ENCODE measurements at regions not wholly inside any gene's neighbourhood (a gene's known extent, or its start where the extent isn't known, plus 50 kb on each side); places are given as distances from the start of the nearest gene placed in this dataset.

GRCh38 chr22:49091917-49092545 is 735.6 kb downstream of the BRD1 start:
- DNase-seq, result no peak

DNA sequence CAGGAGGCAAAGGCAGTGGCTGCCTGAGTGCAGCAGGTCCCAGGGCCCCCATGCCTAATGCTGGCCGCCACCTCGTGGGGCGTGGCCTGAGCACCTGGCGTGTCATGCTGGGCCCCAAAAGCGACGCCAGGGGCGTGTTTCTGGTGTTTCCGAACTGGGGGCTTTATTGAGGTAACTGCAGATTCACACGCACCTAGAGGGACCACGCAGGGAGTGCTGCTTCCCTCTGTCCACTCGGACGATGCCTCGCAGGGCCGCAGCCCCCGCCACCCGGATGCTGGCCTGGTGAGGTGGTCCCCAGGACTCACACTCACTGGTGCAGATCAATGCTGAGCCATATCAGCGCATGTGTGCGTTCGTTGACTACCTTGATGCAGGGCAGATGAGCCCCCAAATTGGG is 736.2 kb downstream of the BRD1 start:
- DNase-seq, result no peak

GRCh38 chr22:49090853-49091135 is 736.9 kb downstream of the BRD1 start:
- DNase-seq, result no peak

- no peak for DNase-seq
Measured at GRCh38 chr22:49090061-49090852, 737.4 kb downstream of the BRD1 start.

DNA sequence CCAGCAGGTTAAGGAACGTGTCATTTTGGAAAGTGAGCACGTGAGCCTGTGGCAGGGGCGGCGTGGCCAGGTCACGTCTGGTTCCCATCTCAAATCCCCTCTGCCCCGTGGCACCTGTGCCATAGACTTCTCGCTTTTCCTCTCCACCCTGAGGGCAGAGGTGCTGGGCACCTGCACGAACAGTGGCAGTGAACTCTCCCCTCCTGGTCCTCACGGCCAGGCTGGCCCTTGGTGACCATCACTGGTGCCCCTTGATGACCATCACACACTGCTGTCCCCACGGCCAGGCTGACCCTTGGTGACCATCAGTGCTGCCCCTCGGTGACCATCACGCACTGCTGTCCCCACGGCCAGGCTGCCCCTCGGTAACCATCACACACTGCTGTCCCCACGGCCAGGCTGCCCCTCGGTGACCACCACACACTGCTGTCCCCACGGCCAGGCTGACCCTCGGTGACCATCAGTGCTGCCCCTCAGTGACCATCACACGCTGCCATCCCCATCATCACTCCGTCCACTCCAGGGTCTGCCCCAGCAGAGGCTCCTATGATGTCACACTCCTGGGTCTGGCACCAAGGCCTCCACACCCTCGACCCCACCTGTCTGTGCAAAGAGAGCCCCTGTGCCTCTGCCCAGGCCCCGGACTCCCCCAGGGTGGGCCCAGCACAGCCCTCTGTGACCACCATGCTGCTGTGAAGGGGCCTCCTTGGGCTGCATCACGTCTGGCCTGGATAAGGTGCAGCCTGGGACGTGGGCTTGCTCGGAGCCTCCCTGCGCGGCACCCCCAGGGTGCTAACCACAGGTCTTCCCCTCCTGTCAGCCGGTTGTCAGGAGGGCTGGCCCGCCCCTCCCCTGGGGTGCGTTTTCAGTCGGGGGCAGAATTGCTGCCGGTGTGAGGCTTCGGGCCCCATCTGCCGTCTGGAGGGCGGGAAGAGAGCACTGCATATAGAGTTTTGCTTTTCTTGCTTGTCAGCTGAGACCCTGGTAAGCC is 738.6 kb downstream of the BRD1 start:
- no peak for DNase-seq

DNA sequence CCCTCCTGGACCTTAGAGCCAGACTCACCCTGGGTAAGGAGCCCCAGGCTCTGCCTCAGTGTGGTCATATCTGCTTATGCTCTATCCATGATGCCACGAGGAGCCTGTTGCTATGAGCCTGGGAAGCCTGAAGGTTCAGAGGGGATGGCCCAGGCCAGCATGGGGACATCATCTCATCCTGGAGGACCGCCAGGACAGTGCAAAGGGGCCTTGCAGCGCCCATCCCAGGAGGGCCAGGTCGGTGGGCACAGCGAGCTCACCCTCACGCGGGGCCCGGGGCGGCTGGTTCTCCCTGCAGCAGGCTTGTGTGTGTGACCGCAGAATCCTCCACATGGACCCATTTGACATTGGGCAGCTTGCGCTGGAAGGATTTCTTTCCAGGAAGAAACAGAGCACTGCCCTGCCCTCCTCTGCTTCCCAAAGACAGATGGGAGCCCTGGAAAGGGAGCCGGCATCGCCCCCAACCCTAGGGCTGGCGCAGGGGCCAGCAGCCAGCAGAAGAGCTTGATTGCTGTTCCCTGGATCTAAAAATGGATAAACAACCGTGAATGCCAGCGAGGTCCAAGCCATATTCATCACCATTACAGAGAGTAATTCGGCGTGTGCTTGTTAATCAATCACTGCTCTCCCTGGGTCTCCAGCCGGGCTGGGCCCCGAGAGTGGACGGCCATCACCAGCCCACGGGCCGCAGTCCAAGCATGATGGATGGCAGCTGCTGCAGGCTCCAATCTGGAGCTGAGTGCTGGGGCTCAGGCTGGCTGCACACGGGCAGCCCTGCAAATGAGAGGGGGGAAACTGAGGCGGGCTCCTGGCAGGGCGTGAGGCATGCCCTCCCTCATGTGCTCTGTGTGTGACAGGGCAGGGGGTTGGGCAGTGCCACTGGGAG is 739.7 kb downstream of the BRD1 start:
- DNase-seq, result no peak

- DNase-seq, result no peak
Measured at GRCh38 chr22:49087198-49087597, 740.5 kb downstream of the BRD1 start.

DNA sequence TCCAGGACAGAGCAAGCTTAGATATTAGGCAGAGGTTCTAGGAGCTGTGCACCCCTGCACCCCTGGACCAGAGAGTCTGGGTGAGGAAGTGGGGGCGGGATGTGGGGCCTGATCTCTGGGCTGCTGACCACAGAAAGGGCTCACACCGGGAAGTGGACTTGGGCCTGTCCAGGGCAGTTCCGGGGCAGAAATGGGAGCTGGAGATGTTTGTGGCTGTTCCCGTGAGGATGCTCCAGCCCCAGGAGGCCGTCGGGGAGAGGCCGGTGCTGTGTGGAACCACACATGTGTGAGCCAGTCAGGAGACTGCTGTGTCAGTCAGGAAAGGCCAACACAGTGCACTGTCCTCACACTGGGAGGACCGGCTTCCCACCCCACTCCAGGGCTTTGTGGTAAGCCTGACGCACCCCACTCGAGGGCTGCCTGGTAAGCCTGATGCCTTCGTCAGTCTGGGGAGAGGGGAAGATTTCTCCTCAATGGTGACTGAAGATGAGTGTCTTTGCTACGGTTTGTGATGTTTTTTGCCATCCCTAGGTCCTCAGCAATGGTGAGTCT is 741.0 kb downstream of the BRD1 start:
- DNase-seq, result no peak

DNA sequence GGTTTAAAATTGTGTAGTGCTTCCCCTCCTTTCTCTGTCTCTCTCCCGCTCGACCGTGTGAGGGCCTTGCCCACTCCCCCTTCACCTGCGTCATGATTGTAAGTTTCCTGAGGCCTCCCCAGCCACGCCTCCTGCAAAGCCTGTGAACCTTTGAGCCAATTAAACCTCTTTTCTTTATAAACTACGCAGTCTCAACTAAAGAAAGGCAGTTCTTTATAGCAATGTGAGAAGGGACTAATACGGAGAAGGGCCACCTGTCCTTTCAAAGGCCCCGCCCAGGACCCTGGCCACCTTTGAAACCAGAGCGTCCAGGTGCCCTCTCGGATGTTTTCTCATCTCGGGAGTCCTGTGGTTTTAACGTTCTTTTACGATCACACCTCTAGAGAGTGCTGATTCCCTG is 741.5 kb downstream of the BRD1 start:
- no peak for DNase-seq

DNA sequence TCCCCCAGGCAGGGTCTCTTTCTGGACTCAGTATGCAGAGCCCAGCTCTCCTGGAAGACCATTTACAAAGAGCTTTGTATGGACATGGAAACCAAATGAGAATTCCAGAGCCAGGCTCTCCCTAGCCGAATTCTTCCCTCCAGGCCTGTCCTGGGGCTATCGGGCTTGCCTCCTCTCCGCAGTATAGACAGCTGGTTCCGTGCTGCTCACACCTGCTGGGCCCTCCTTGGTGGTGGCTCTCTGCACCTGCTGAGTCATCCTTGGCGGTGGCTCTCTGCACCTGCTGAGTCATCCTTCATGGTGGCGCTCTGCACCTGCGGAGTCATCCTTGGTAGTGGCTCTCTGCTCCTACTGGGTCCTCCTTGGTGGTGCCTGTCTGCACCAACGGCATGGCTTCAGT is 743.5 kb downstream of the BRD1 start:
- DNase-seq, result no peak

DNA sequence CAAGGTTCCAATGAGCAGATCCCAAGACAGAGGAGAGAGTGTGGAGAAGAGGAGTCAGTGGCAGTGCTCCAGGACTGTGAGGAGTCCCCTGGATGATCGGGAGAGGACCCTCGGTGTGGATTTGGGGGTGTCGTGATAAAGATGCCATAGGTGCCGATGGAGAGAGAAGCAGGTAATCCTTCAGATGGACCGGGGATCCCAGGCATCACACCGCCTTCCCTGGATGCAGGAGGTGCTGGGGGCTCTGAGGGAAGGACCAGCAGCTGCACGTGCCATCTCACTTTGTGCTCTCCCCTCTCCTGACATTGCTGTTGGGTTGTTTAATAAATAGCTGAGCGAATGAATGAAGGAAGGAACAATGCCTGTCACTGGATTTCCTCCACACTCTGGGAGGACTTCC is 744.1 kb downstream of the BRD1 start:
- DNase-seq, result no peak

GRCh38 chr22:49082451-49082850 is 745.2 kb downstream of the BRD1 start:
- no peak for DNase-seq

GRCh38 chr22:49081926-49082325 is 745.7 kb downstream of the BRD1 start:
- DNase-seq, result no peak

- no peak for DNase-seq
Measured at GRCh38 chr22:49081261-49081666, 746.4 kb downstream of the BRD1 start.

- DNase-seq, result no peak
Measured at GRCh38 chr22:49080631-49081030, 747.0 kb downstream of the BRD1 start.

DNA sequence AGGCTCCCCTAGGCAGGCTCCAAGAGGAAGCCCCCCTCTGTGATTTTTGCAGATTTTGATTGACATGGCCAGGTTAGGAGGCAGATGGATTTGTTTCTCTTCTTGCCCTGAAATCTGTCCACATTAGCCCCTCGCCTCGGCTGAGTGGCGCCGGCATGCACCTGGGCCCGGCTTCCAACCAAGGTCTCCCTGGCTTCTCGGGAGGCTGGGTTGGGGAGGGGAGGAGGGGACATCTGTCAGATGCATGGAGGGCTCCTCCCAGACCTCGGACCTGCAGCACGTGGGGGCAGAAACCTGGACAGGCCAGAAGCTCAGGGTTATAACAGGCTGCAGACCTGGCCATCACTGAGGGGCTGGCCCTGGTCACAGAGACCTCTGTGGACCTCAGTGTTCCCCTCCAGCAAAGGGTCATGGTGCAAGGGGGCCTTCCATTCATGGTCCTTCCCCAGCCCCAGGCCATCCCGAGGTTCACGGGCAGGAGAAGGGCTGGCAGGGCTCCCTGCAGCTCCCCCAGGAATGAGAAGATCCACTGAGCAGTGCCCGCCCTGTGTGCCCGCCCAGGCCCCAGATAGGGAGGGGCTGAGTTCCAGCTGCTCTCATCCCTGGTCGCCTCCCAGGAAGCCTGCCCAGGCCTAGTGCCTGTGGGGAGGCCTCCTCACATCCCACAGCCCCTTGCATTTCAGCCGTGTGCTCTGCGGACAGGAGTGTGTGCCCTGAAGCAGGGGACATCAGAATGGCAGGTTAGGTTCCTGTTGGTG is 747.8 kb downstream of the BRD1 start:
- DNase-seq, result no peak

GRCh38 chr22:49079027-49079725 is 748.5 kb downstream of the BRD1 start:
- no peak for DNase-seq

- DNase-seq, result no peak
Measured at GRCh38 chr22:49078076-49078710, 749.5 kb downstream of the BRD1 start.

GRCh38 chr22:49077586-49077985 is 750.1 kb downstream of the BRD1 start:
- no peak for DNase-seq

GRCh38 chr22:49077036-49077393 is 750.7 kb downstream of the BRD1 start:
- DNase-seq, result no peak
